MM.1S (cell line): ENCODE measurements at regions not wholly inside any gene's neighbourhood (a gene's known extent, or its start where the extent isn't known, plus 50 kb on each side); places are given as distances from the start of the nearest gene placed in this dataset.

Experiments used
- EZH2 ChIP-seq: fragments of 300-600 bp; sonication (generic); optimal IDR thresholded peaks from 2 replicates; pipeline ENCODE3; 2017; ENCODE audit warnings: low read depth, mild to moderate bottlenecking, antibody characterized with exemption, low read length, mixed read lengths
- EZH2phosphoT487 ChIP-seq: fragments of 300-600 bp; sonication (generic); IDR thresholded peaks from 2 replicates; pipeline ENCODE4 v1.6.1; 2018; ENCODE audit warnings: antibody characterized with exemption, low read length
- TF ChIP-seq, protein P1 (sequence below): fragments of 300-600 bp; sonication (generic); IDR thresholded peaks from 2 replicates; pipeline ENCODE4 v1.5.1; 2016; ENCODE audit warnings: antibody characterized with exemption, low read length, mixed read lengths

DNA sequence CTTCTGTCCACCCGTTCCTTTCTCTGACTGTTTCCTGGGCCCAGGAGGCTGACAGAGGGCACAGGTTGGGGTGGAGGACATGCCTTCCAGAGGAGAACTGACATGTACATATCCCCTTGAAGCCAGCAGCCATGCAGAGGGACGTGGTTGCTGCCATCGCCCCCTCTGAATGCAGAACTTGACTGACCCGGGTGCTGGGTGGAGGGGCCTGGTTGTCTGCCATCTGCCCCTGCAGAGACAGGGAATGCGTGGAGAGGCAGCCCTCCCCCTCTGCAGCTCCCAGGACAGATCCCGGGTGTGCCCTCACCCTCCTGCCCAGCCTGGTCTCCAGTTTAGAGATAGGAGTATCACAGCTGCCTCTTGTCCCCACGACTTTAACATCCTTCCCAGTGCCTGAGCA, 383.0 kb upstream of the B3GAT1 start:
- TF ChIP-seq, protein P1, sequence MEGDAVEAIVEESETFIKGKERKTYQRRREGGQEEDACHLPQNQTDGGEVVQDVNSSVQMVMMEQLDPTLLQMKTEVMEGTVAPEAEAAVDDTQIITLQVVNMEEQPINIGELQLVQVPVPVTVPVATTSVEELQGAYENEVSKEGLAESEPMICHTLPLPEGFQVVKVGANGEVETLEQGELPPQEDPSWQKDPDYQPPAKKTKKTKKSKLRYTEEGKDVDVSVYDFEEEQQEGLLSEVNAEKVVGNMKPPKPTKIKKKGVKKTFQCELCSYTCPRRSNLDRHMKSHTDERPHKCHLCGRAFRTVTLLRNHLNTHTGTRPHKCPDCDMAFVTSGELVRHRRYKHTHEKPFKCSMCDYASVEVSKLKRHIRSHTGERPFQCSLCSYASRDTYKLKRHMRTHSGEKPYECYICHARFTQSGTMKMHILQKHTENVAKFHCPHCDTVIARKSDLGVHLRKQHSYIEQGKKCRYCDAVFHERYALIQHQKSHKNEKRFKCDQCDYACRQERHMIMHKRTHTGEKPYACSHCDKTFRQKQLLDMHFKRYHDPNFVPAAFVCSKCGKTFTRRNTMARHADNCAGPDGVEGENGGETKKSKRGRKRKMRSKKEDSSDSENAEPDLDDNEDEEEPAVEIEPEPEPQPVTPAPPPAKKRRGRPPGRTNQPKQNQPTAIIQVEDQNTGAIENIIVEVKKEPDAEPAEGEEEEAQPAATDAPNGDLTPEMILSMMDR = no peak
- TF ChIP-seq EZH2phosphoT487 (no peak), EZH2 (no peak)
